Testis (tissue), 2 donors: ENCODE measurements at regions not wholly inside any gene's neighbourhood (a gene's known extent, or its start where the extent isn't known, plus 50 kb on each side); places are given as distances from the start of the nearest gene placed in this dataset.

Source experiments
- POLR2A ChIP-seq: fragments of 450-650 bp; IDR thresholded peaks from one replicate; pipeline ENCODE4 v1.6.1; 2017; ENCODE audit warnings: antibody characterized with exemption, mild to moderate bottlenecking, moderate library complexity
- TF ChIP-seq, protein P1 (sequence below), 3 experiments: fragments of 450-650 bp in 2 of 3; fragments of 200-600 bp in 1 of 3; sonication (generic) in 1 of 3; IDR thresholded peaks; one replicate each; pipeline ENCODE4 v1.5.1; 2016 to 2019; ENCODE audit warnings: antibody characterized with exemption in 3 of 3, mild to moderate bottlenecking in 2 of 3, moderate library complexity in 1 of 3

DNA sequence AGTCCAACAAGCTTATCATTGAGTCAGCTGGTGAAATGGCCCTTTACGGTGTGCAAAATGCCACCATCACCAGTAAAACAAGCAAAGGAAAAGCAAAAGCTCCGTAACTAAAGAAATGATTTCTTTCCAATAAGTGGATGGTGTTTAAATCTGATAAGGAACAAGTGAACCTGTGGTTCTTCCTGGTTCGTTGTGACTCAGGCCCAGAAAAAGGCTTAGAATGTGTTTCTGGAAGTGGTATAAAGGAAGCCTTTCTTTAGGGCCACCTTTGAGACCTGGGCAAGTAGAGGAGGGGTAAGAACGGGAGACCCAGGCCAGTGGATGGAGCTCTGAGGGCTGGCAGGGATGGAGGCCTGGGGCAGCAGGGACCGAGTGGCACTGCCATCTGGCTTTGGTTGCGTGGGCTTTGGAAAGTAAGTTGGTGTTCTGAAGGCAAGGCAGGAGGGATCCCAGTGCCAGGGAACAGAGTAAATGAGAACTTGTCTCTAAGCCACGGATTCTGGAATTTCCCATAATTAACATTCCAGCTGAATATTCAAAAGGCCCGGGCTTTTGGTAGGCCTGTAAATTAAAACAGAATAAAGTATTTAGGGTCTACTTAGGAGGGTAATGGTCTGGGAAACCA, 87.9 kb upstream of the LMO4 start:
- TF ChIP-seq, protein P1, sequence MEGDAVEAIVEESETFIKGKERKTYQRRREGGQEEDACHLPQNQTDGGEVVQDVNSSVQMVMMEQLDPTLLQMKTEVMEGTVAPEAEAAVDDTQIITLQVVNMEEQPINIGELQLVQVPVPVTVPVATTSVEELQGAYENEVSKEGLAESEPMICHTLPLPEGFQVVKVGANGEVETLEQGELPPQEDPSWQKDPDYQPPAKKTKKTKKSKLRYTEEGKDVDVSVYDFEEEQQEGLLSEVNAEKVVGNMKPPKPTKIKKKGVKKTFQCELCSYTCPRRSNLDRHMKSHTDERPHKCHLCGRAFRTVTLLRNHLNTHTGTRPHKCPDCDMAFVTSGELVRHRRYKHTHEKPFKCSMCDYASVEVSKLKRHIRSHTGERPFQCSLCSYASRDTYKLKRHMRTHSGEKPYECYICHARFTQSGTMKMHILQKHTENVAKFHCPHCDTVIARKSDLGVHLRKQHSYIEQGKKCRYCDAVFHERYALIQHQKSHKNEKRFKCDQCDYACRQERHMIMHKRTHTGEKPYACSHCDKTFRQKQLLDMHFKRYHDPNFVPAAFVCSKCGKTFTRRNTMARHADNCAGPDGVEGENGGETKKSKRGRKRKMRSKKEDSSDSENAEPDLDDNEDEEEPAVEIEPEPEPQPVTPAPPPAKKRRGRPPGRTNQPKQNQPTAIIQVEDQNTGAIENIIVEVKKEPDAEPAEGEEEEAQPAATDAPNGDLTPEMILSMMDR (IDR thresholded peaks at IDR 0.05): no peak
- TF ChIP-seq POLR2A: no peak
